ENCODE measurements at regions not wholly inside any gene's neighbourhood (a gene's known extent, or its start where the extent isn't known, plus 50 kb on each side); places are given as distances from the start of the nearest gene placed in this dataset.
"Not testable (repeated sequence)": the region's sequence is repeated elsewhere in the genome, so short reads cannot be mapped to it uniquely, and the experiment has no call there.

- no peaks in the 10 kb centered on the region for H4K20me1 ChIP-seq (ENCODE audit: insufficient read depth, low read length, poor library complexity, severe bottlenecking)
- H3K4me2 ChIP-seq (ENCODE audit: low read depth, low read length, poor library complexity, severe bottlenecking) = no peak overlapping the region
- H3K36me3 ChIP-seq (ENCODE audit: insufficient read depth, low read length) = no peaks in the 10 kb centered on the region
- no peaks in the 10 kb centered on the region for H3K9me2 ChIP-seq (replicated peaks; ENCODE audit: low read depth, low read length)
- no peaks in the 10 kb centered on the region for H3K4me1 ChIP-seq (ENCODE audit: insufficient read depth, low read length, poor library complexity, severe bottlenecking)
- H3K9me3 ChIP-seq (ENCODE audit: insufficient read depth, low read depth, low read length) = no peaks in the 10 kb centered on the region
- H3F3A ChIP-seq (ENCODE audit: low read depth) = no peaks in the 10 kb centered on the region
- H2AFZ ChIP-seq (ENCODE audit: low read length) = no peak overlapping the region
- no peak overlapping the region for H3K4me3 ChIP-seq (ENCODE audit: low read length, poor library complexity, severe bottlenecking)
- no peak for TF ChIP-seq CTCF (conservative IDR thresholded peaks at IDR 0.05; ENCODE audit: low read length)
- TF ChIP-seq EZH2phosphoT487 (IDR thresholded peaks at IDR 0.05; ENCODE audit: borderline replicate concordance) = no peak
- H3K9ac ChIP-seq (ENCODE audit: low read depth, low read length, poor library complexity, severe bottlenecking) = no peak overlapping the region
- no peaks in the 10 kb centered on the region for H3K79me2 ChIP-seq (ENCODE audit: insufficient read depth, low read length)
- H3K27me3 ChIP-seq (ENCODE audit: insufficient read depth, low read length, poor library complexity, severe bottlenecking) = no peaks in the 10 kb centered on the region
Measured at GRCh38 chr11:101792814-101793213, 122.0 kb upstream of the CEP126 start.

GRCh38 chr11:101786916-101787315 is 127.9 kb upstream of the CEP126 start:
- no peaks in the 10 kb centered on the region for H3K36me3 ChIP-seq (ENCODE audit: insufficient read depth, low read length)
- no peaks in the 10 kb centered on the region for H4K20me1 ChIP-seq (ENCODE audit: insufficient read depth, low read length, poor library complexity, severe bottlenecking)
- H2AFZ ChIP-seq (ENCODE audit: low read length) = no peak overlapping the region
- no peaks in the 10 kb centered on the region for H3K79me2 ChIP-seq (ENCODE audit: insufficient read depth, low read length)
- H3K4me3 ChIP-seq (ENCODE audit: low read length, poor library complexity, severe bottlenecking) = no peak overlapping the region
- no peaks in the 10 kb centered on the region for H3K9me2 ChIP-seq (replicated peaks; ENCODE audit: low read depth, low read length)
- no peak overlapping the region for H3K4me2 ChIP-seq (ENCODE audit: low read depth, low read length, poor library complexity, severe bottlenecking)
- no peaks in the 10 kb centered on the region for H3K4me1 ChIP-seq (ENCODE audit: insufficient read depth, low read length, poor library complexity, severe bottlenecking)
- no peaks in the 10 kb centered on the region for H3K9me3 ChIP-seq (ENCODE audit: insufficient read depth, low read depth, low read length)
- no peaks in the 10 kb centered on the region for H3K27me3 ChIP-seq (ENCODE audit: insufficient read depth, low read length, poor library complexity, severe bottlenecking)
- H3F3A ChIP-seq (ENCODE audit: low read depth) = no peaks in the 10 kb centered on the region
- no peak overlapping the region for H3K9ac ChIP-seq (ENCODE audit: low read depth, low read length, poor library complexity, severe bottlenecking)
- TF ChIP-seq EZH2phosphoT487 (IDR thresholded peaks at IDR 0.05; ENCODE audit: borderline replicate concordance) = no peak

GRCh38 chr11:101786421-101786820 is 128.4 kb upstream of the CEP126 start:
- H3K4me3 ChIP-seq (ENCODE audit: low read length, poor library complexity, severe bottlenecking) = no peak overlapping the region
- H2AFZ ChIP-seq (ENCODE audit: low read length) = no peak overlapping the region
- no peaks in the 10 kb centered on the region for H3K79me2 ChIP-seq (ENCODE audit: insufficient read depth, low read length)
- no peaks in the 10 kb centered on the region for H3K9me3 ChIP-seq (ENCODE audit: insufficient read depth, low read depth, low read length)
- no peaks in the 10 kb centered on the region for H3K36me3 ChIP-seq (ENCODE audit: insufficient read depth, low read length)
- no peaks in the 10 kb centered on the region for H3K27me3 ChIP-seq (ENCODE audit: insufficient read depth, low read length, poor library complexity, severe bottlenecking)
- no peaks in the 10 kb centered on the region for H3F3A ChIP-seq (ENCODE audit: low read depth)
- no peaks in the 10 kb centered on the region for H4K20me1 ChIP-seq (ENCODE audit: insufficient read depth, low read length, poor library complexity, severe bottlenecking)
- TF ChIP-seq EZH2phosphoT487 (IDR thresholded peaks at IDR 0.05; ENCODE audit: borderline replicate concordance) (no peak), CTCF (conservative IDR thresholded peaks at IDR 0.05; ENCODE audit: low read length) (no peak)
- no peaks in the 10 kb centered on the region for H3K9me2 ChIP-seq (replicated peaks; ENCODE audit: low read depth, low read length)
- no peak overlapping the region for H3K9ac ChIP-seq (ENCODE audit: low read depth, low read length, poor library complexity, severe bottlenecking)
- H3K4me2 ChIP-seq (ENCODE audit: low read depth, low read length, poor library complexity, severe bottlenecking) = no peak overlapping the region
- no peaks in the 10 kb centered on the region for H3K4me1 ChIP-seq (ENCODE audit: insufficient read depth, low read length, poor library complexity, severe bottlenecking)

- not testable (repeated sequence) for H2AFZ ChIP-seq (ENCODE audit: low read length); H3K4me3 ChIP-seq (ENCODE audit: low read length, poor library complexity, severe bottlenecking); H3K9me2 ChIP-seq (replicated peaks; ENCODE audit: low read depth, low read length); H4K20me1 ChIP-seq (ENCODE audit: insufficient read depth, low read length, poor library complexity, severe bottlenecking); H3K36me3 ChIP-seq (ENCODE audit: insufficient read depth, low read length); H3F3A ChIP-seq (ENCODE audit: low read depth); H3K9ac ChIP-seq (ENCODE audit: low read depth, low read length, poor library complexity, severe bottlenecking); H3K27me3 ChIP-seq (ENCODE audit: insufficient read depth, low read length, poor library complexity, severe bottlenecking); H3K4me1 ChIP-seq (ENCODE audit: insufficient read depth, low read length, poor library complexity, severe bottlenecking); H3K9me3 ChIP-seq (ENCODE audit: insufficient read depth, low read depth, low read length); H3K4me2 ChIP-seq (ENCODE audit: low read depth, low read length, poor library complexity, severe bottlenecking); H3K79me2 ChIP-seq (ENCODE audit: insufficient read depth, low read length)
Measured at GRCh38 chr11:101779167-101779566, 135.6 kb upstream of the CEP126 start.

Data from Loucy (cell line).